Fibroblast of pulmonary artery (primary cell): ENCODE measurements at regions not wholly inside any gene's neighbourhood (a gene's known extent, or its start where the extent isn't known, plus 50 kb on each side); places are given as distances from the start of the nearest gene placed in this dataset.

Source experiments
- DNase-seq: peaks from one replicate; pipeline ENCODE4 v3.0.0-alpha.2; 2010; ENCODE audit warnings: low read depth
- H3K4me3 ChIP-seq: replicated peaks from 2 replicates; pipeline ENCODE4 v1.5.1; 2011; ENCODE audit warnings: low read depth, mild to moderate bottlenecking, control low read depth, low read length, moderate library complexity
- CTCF ChIP-seq: IDR thresholded peaks from 2 replicates; pipeline ENCODE4 v1.5.1; 2011; ENCODE audit warnings: mild to moderate bottlenecking, control low read depth, low read length, inconsistent platforms; ENCODE audit errors: missing control alignments

- DNase-seq, result no peak
- no peak for TF ChIP-seq CTCF
- no peak overlapping the region for H3K4me3 ChIP-seq
These were observed 332.7 kb downstream of the CHRM3 start for GRCh38 chr1:239718997-239719628.

- no peak for TF ChIP-seq CTCF
- DNase-seq, result no peak
- H3K4me3 ChIP-seq, result no peak overlapping the region
These were observed 333.4 kb downstream of the CHRM3 start for GRCh38 chr1:239719642-239720258.

- H3K4me3 ChIP-seq, result no peak overlapping the region
- no peak for TF ChIP-seq CTCF
- no peak for DNase-seq
These were observed 335.7 kb downstream of the CHRM3 start for GRCh38 chr1:239722035-239722434.

- DNase-seq, result no peak
- TF ChIP-seq CTCF, result no peak
- no peak overlapping the region for H3K4me3 ChIP-seq
These were observed 337.5 kb downstream of the CHRM3 start for GRCh38 chr1:239723776-239724367.

GRCh38 chr1:239725371-239725770 is 339.0 kb downstream of the CHRM3 start:
- no peak for TF ChIP-seq CTCF
- no peak for DNase-seq
- H3K4me3 ChIP-seq, result no peak overlapping the region

- no peak for TF ChIP-seq CTCF
- DNase-seq, result no peak
- H3K4me3 ChIP-seq, result no peak overlapping the region
These were observed 339.6 kb downstream of the CHRM3 start for GRCh38 chr1:239725933-239726332.
